PFSK-1 (cell line): ENCODE measurements at regions not wholly inside any gene's neighbourhood (a gene's known extent, or its start where the extent isn't known, plus 50 kb on each side); places are given as distances from the start of the nearest gene placed in this dataset.

Experiments used
- POLR2AphosphoS5 ChIP-seq: IDR thresholded peaks from 2 replicates; pipeline ENCODE4 v1.6.1; 2012; ENCODE audit warnings: low read depth, mild to moderate bottlenecking, control low read depth, low read length, moderate library complexity
- TAF1 ChIP-seq: IDR thresholded peaks from 2 replicates; pipeline ENCODE4 v1.6.1; 2012; ENCODE audit warnings: low read length, control low read depth, borderline replicate concordance; ENCODE audit not compliant: insufficient read depth
- TF ChIP-seq, protein P1 (sequence below), 2 experiments: IDR thresholded peaks; 2 replicates each; pipeline versions ENCODE4 v1.6.1 to v1.8.0; 2011 to 2012; ENCODE audit warnings: low read depth in 2 of 2, low read length in 2 of 2, control low read depth in 1 of 2, inconsistent platforms in 1 of 2, mild to moderate bottlenecking in 1 of 2, moderate library complexity in 1 of 2; ENCODE audit not compliant: insufficient read depth in 1 of 2

- no peak for TF ChIP-seq POLR2AphosphoS5
- TF ChIP-seq TAF1: no peak
- TF ChIP-seq, protein P1, sequence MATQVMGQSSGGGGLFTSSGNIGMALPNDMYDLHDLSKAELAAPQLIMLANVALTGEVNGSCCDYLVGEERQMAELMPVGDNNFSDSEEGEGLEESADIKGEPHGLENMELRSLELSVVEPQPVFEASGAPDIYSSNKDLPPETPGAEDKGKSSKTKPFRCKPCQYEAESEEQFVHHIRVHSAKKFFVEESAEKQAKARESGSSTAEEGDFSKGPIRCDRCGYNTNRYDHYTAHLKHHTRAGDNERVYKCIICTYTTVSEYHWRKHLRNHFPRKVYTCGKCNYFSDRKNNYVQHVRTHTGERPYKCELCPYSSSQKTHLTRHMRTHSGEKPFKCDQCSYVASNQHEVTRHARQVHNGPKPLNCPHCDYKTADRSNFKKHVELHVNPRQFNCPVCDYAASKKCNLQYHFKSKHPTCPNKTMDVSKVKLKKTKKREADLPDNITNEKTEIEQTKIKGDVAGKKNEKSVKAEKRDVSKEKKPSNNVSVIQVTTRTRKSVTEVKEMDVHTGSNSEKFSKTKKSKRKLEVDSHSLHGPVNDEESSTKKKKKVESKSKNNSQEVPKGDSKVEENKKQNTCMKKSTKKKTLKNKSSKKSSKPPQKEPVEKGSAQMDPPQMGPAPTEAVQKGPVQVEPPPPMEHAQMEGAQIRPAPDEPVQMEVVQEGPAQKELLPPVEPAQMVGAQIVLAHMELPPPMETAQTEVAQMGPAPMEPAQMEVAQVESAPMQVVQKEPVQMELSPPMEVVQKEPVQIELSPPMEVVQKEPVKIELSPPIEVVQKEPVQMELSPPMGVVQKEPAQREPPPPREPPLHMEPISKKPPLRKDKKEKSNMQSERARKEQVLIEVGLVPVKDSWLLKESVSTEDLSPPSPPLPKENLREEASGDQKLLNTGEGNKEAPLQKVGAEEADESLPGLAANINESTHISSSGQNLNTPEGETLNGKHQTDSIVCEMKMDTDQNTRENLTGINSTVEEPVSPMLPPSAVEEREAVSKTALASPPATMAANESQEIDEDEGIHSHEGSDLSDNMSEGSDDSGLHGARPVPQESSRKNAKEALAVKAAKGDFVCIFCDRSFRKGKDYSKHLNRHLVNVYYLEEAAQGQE (IDR thresholded peaks at IDR 0.05; ENCODE audit: insufficient read depth in 1 of 2, low read depth in 2 of 2, low read length in 2 of 2): no peak
These were observed 98.8 kb upstream of the SEMA6A start for GRCh38 chr5:116673453-116673852.
